HepG2 (cell line): ENCODE measurements at regions not wholly inside any gene's neighbourhood (a gene's known extent, or its start where the extent isn't known, plus 50 kb on each side); places are given as distances from the start of the nearest gene placed in this dataset.
A peak's percentile ranks its signal among the peaks of the same experiment; 100 is the strongest.

Experiments used
- ATAC-seq: fragments of 200-7000 bp; cut with Tn5 transposase; 3 replicates; pipeline ENCODE4 v1.9.1; 2020; ENCODE audit warnings: mild to moderate bottlenecking, moderate library complexity
- BruUV-seq: library from RNA; stranded (reverse); fragments of 400-500 nt; replicated peaks from 2 replicates; lab custom pipeline; 2021; lab: Mats Ljungman, UMichigan
- CTCF ChIA-PET: fragments of 300-600 bp; formaldehyde crosslinking; extraction: SDS; loops from one replicate; lab custom pipeline; 2021; ENCODE audit warnings: low total read pairs, inconsistent platforms, low intra/inter-chr PET ratio; lab: Yijun Ruan, JAX
- POLR2A ChIA-PET: fragments of 350-600 bp; sonication (Branson Sonifier 250); formaldehyde crosslinking; loops from one replicate; lab custom pipeline; 2020; ENCODE audit warnings: antibody characterized with exemption, inconsistent platforms; lab: Yijun Ruan, JAX
- DNase-seq: peaks from one replicate; pipeline ENCODE4 v3.0.0-alpha.2; 2015; ENCODE audit warnings: low spot score
- FAIRE-seq: peaks from 3 replicates; lab custom pipeline; 2011; peaks lifted over from hg19 to GRCh38; lab: Jason Lieb, UNC
- H2AFZ ChIP-seq: one replicate; pipeline ENCODE4 v1.6.1; 2011; ENCODE audit warnings: low read length, inconsistent platforms
- H3K27ac ChIP-seq: fragments of 300-600 bp; 3 replicates; pipeline ENCODE4 v1.8.0; 2011; ENCODE audit warnings: mixed run types, mild to moderate bottlenecking, mixed read lengths, low read length, inconsistent platforms; ENCODE audit not compliant: insufficient read depth; ENCODE audit errors: extremely low read length
- H3K27me3 ChIP-seq, 2 experiments: fragments of 200-600 bp in 1 of 2; 2 replicates in 1 of 2; 3 replicates in 1 of 2; pipeline versions ENCODE4 v1.6.0 to v1.8.0; 2011; ENCODE audit warnings: low read length in 2 of 2, mild to moderate bottlenecking in 2 of 2, moderate library complexity in 2 of 2, inconsistent platforms in 1 of 2; ENCODE audit not compliant: insufficient read depth in 2 of 2, control insufficient read depth in 1 of 2
- H3K36me3 ChIP-seq, 2 experiments: fragments of 200-600 bp in 1 of 2; replicated peaks in 1 of 2; 2 replicates in 1 of 2; 3 replicates in 1 of 2; pipeline versions ENCODE4 v1.5.1 to v1.8.0; 2011; ENCODE audit warnings: low read length in 2 of 2, inconsistent platforms in 1 of 2; ENCODE audit not compliant: insufficient read depth in 2 of 2, control insufficient read depth in 1 of 2
- H3K4me1 ChIP-seq: 2 replicates; pipeline ENCODE4 v1.5.1; 2012; ENCODE audit warnings: low read length, inconsistent platforms; ENCODE audit not compliant: insufficient read depth
- H3K4me2 ChIP-seq: 2 replicates; pipeline ENCODE4 v1.6.0; 2011; ENCODE audit warnings: low read depth, low read length, inconsistent platforms
- H3K4me3 ChIP-seq, 3 experiments: fragments of 200-600 bp in 1 of 3; sonication (generic), shearing (Covaris generic) in 1 of 3; replicated peaks in 1 of 3; 2 replicates each; pipeline ENCODE4 v1.5.1; 2011 to 2016; ENCODE audit warnings: low read length in 3 of 3, inconsistent platforms in 2 of 3, low read depth in 2 of 3, mild to moderate bottlenecking in 2 of 3, control low read depth in 1 of 3, mixed read lengths in 1 of 3; ENCODE audit not compliant: insufficient read depth in 1 of 3
- H3K79me2 ChIP-seq: one replicate; pipeline ENCODE4 v1.6.1; 2011; ENCODE audit warnings: low read length, inconsistent platforms; ENCODE audit not compliant: insufficient read depth
- H3K9ac ChIP-seq: 2 replicates; pipeline ENCODE4 v1.6.0; 2011; ENCODE audit warnings: mild to moderate bottlenecking, low read depth, low read length, inconsistent platforms; ENCODE audit not compliant: insufficient read depth
- H3K9me3 ChIP-seq: 2 replicates; pipeline ENCODE4 v1.5.1; 2012; ENCODE audit warnings: mild to moderate bottlenecking, low read length
- H4K20me1 ChIP-seq: 2 replicates; pipeline ENCODE4 v1.6.0; 2011; ENCODE audit warnings: inconsistent platforms, mild to moderate bottlenecking, low read length, moderate library complexity; ENCODE audit not compliant: insufficient read depth
- CC2D1A ChIP-seq: sonication (generic); formaldehyde crosslinking; IDR thresholded peaks from 2 replicates; pipeline ENCODE4 v1.8.1; 2023; ENCODE audit warnings: mild to moderate bottlenecking, missing genetic modification reagents
- RAD51 ChIP-seq: fragments of 450-650 bp; IDR thresholded peaks from 2 replicates; pipeline ENCODE4 v1.6.1; 2016; ENCODE audit warnings: borderline replicate concordance
- ZIK1 ChIP-seq: sonication (generic); formaldehyde crosslinking; IDR thresholded peaks from 2 replicates; pipeline ENCODE4 v1.5.0; 2020; ENCODE audit warnings: mild to moderate bottlenecking, low read depth, missing genetic modification reagents, borderline replicate concordance
- WGBS: methylation state at CpG from one replicate; pipeline ENCODE4 v1.1.6; 2017; ENCODE audit warnings: low lambda C conversion rate; 5-methylcytosine and 5-hydroxymethylcytosine counted together
- in situ Hi-C: cut with HindIII; loops from 2 replicates; pipeline ENCODE4 v1.10.0; 2017; ENCODE audit warnings: low pct_unique_long_range_greater_than_20kb; ENCODE audit not compliant: extremely low pct_ligation_motif_present
- intact Hi-C: fragments of 100-400 bp; cut with micrococcal nuclease; formaldehyde crosslinking; loops from one replicate; pipeline ENCODE4 v1.10.0; 2022; ENCODE audit not compliant: unreplicated experiment
- TF ChIP-seq, protein P1 (sequence below): fragments of 450-650 bp; IDR thresholded peaks from 2 replicates; pipeline ENCODE4 v1.6.1; 2017; ENCODE audit warnings: mild to moderate bottlenecking
- TF ChIP-seq, protein P2 (sequence below), 2 experiments: sonication (generic) in 1 of 2; formaldehyde crosslinking in 1 of 2; IDR thresholded peaks; 2 replicates each; pipeline versions ENCODE4 v1.5.1 to v1.6.1; 2011 to 2020; ENCODE audit warnings: borderline replicate concordance in 1 of 2, low read depth in 1 of 2, low read length in 1 of 2, mild to moderate bottlenecking in 1 of 2, missing genetic modification reagents in 1 of 2, moderate library complexity in 1 of 2

DNA sequence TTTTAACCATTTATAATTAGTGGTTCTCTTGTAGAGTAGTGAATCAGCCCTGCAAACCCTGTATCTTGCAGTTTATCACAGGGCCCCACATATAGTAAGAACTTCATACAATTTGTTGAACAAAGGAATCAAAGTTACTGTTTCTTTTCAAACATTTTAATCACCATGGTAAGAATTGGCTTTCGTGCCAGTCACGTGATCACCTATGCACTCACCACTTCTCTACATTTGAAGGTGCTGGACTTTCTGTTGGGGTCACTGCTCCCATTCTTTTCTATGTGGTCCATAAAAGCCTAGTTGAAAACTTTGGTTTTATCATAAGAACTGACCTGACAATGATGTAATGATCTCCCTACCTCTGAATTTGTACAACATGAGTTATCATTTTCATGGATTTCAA, 426.4 kb upstream of the CPEB2 start:
- FAIRE-seq (no peak), DNase-seq (no peak), ATAC-seq (no peak)
- intact Hi-C loops (no loop called here), in situ Hi-C loops (no loop called here)
- CTCF ChIA-PET = no interaction called here
- H3K27me3 ChIP-seq = no peaks in the 10 kb centered on the region
- H3K4me2 ChIP-seq = no peak overlapping the region
- peaks cover 99% of the 10 kb centered on the region for H3K9me3 ChIP-seq
- POLR2A ChIA-PET = no interaction called here
- H3K4me3 ChIP-seq = no peak overlapping the region
- TF ChIP-seq, protein P1, sequence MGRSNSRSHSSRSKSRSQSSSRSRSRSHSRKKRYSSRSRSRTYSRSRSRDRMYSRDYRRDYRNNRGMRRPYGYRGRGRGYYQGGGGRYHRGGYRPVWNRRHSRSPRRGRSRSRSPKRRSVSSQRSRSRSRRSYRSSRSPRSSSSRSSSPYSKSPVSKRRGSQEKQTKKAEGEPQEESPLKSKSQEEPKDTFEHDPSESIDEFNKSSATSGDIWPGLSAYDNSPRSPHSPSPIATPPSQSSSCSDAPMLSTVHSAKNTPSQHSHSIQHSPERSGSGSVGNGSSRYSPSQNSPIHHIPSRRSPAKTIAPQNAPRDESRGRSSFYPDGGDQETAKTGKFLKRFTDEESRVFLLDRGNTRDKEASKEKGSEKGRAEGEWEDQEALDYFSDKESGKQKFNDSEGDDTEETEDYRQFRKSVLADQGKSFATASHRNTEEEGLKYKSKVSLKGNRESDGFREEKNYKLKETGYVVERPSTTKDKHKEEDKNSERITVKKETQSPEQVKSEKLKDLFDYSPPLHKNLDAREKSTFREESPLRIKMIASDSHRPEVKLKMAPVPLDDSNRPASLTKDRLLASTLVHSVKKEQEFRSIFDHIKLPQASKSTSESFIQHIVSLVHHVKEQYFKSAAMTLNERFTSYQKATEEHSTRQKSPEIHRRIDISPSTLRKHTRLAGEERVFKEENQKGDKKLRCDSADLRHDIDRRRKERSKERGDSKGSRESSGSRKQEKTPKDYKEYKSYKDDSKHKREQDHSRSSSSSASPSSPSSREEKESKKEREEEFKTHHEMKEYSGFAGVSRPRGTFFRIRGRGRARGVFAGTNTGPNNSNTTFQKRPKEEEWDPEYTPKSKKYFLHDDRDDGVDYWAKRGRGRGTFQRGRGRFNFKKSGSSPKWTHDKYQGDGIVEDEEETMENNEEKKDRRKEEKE = no peak
- peak; percentile 55; the same call in 1 of the 2 replicates for TF ChIP-seq RAD51
- TF ChIP-seq ZIK1 (CRISPR knock-in tag) = no peak
- TF ChIP-seq, protein P2, sequence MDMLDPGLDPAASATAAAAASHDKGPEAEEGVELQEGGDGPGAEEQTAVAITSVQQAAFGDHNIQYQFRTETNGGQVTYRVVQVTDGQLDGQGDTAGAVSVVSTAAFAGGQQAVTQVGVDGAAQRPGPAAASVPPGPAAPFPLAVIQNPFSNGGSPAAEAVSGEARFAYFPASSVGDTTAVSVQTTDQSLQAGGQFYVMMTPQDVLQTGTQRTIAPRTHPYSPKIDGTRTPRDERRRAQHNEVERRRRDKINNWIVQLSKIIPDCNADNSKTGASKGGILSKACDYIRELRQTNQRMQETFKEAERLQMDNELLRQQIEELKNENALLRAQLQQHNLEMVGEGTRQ (IDR thresholded peaks at IDR 0.05; ENCODE audit: low read depth, low read length) = peak; percentile 58; the same call in 1 of the 2 replicates
- TF ChIP-seq, protein P2 (CRISPR knock-in tag; IDR thresholded peaks at IDR 0.05; ENCODE audit: borderline replicate concordance) = no peak
- TF ChIP-seq CC2D1A (CRISPR knock-in tag) = no peak
- WGBS = 3% methylated on average over 2 of the region's 2 CpGs
- no peak overlapping the region for H3K9ac ChIP-seq
- no peaks in the 10 kb centered on the region for H3K36me3 ChIP-seq
- no peak overlapping the region for H2AFZ ChIP-seq
- no peak overlapping the region for H3K27ac ChIP-seq
- H4K20me1 ChIP-seq = no peaks in the 10 kb centered on the region
- no TSS peak for BruUV-seq
- no peaks in the 10 kb centered on the region for H3K4me1 ChIP-seq
- no peaks in the 10 kb centered on the region for H3K79me2 ChIP-seq
